Sigmoid colon (tissue), 6 donors: ENCODE measurements at regions not wholly inside any gene's neighbourhood (a gene's known extent, or its start where the extent isn't known, plus 50 kb on each side); places are given as distances from the start of the nearest gene placed in this dataset.

Source experiments
- DNase-seq: peaks from one replicate; pipeline ENCODE4 v3.0.0-alpha.2; 2019
- H3K27ac ChIP-seq, 4 donors: fragments of 200-600 bp; sonication (generic); one replicate each; pipeline ENCODE4 v1.5.1; 2016 to 2019; ENCODE audit warnings: mild to moderate bottlenecking in 1 of 4
- H3K27me3 ChIP-seq, 3 donors: fragments of 200-600 bp; sonication (generic); one replicate each; pipeline ENCODE4 v1.5.1; 2019; ENCODE audit warnings: mild to moderate bottlenecking in 1 of 3
- H3K36me3 ChIP-seq, 4 donors: fragments of 200-600 bp; sonication (generic); one replicate each; pipeline ENCODE4 v1.5.1; 2016 to 2019
- H3K4me1 ChIP-seq, 4 donors: fragments of 200-600 bp; sonication (generic); one replicate each; pipeline ENCODE4 v1.5.1; 2017 to 2019
- H3K4me3 ChIP-seq, 4 donors: fragments of 200-600 bp; sonication (generic); one replicate each; pipeline ENCODE4 v1.5.1; 2017 to 2019; ENCODE audit warnings: mild to moderate bottlenecking in 2 of 4, moderate library complexity in 1 of 4
- H3K9me3 ChIP-seq, 4 donors: fragments of 200-600 bp in 3 of 4; sonication (generic) in 3 of 4; one replicate each; pipeline versions ENCODE4 v1.5.1 to v1.6.1; 2013 to 2019
- CTCF ChIP-seq, 4 experiments: fragments of 450-650 bp in 3 of 4; fragments of 200-600 bp in 1 of 4; IDR thresholded peaks; one replicate each; pipeline ENCODE4 v1.5.1; 2016 to 2019; ENCODE audit warnings: antibody characterized with exemption in 4 of 4, mild to moderate bottlenecking in 3 of 4, moderate library complexity in 2 of 4
- EP300 ChIP-seq, 4 donors: sonication (generic); formaldehyde crosslinking; IDR thresholded peaks; one replicate each; pipeline ENCODE4 v1.6.1; 2017; ENCODE audit warnings: antibody characterized with exemption in 4 of 4
- POLR2A ChIP-seq, 2 donors: fragments of 450-650 bp; IDR thresholded peaks; one replicate each; pipeline ENCODE4 v1.6.1; 2016; ENCODE audit warnings: antibody characterized with exemption in 2 of 2, mild to moderate bottlenecking in 2 of 2, moderate library complexity in 2 of 2
- POLR2AphosphoS5 ChIP-seq, 4 donors: sonication (generic); formaldehyde crosslinking; IDR thresholded peaks; one replicate each; pipeline ENCODE4 v1.6.1; 2017; ENCODE audit warnings: antibody characterized with exemption in 4 of 4
- WGBS, 2 donors: extraction: QIAGEN DNeasy Blood & Tissue Kit; methylation state at CpG; one replicate each; pipeline ENCODE4 v1.1.7; 2013; 5-methylcytosine and 5-hydroxymethylcytosine counted together
- intact Hi-C: fragments of 100-400 bp; cut with DNase I; formaldehyde crosslinking; loops from one replicate; pipeline ENCODE4 v1.15.1; 2023
- donor health status: healthy with polysubstance abuse.
- donor health status: healthy.

GRCh38 chr9:13009871-13010270 lies 235.1 kb downstream of the LURAP1L start:
- intact Hi-C loops: no loop called here

GRCh38 chr9:13013991-13014883 lies 239.4 kb downstream of the LURAP1L start:
- TF ChIP-seq POLR2A (IDR thresholded peaks at IDR 0.05): no peak
- TF ChIP-seq EP300 (IDR thresholded peaks at IDR 0.05): no peak
- no peak for TF ChIP-seq CTCF (IDR thresholded peaks at IDR 0.05)
- no peak for TF ChIP-seq POLR2AphosphoS5 (IDR thresholded peaks at IDR 0.05)
- WGBS, 2 donors: 6 to 53% methylated on average over 2 of the region's 2 CpGs
- Histone ChIP-seq H3K4me3 (no peak overlapping the region), H3K27ac (no peak overlapping the region), H3K27me3 (no peaks in the 10 kb centered on the region), H3K36me3 (no peaks in the 10 kb centered on the region), H3K9me3 (no peaks in the 10 kb centered on the region), H3K4me1 (no peaks in the 10 kb centered on the region)
- no peak for DNase-seq
- intact Hi-C loops: no loop called here

More at GRCh38 chr9:13009871-13010270, 235.1 kb downstream of the LURAP1L start:
- Histone ChIP-seq H3K27ac (no peak overlapping the region), H3K4me3 (no peak overlapping the region), H3K4me1 (no peaks in the 10 kb centered on the region), H3K9me3 (no peaks in the 10 kb centered on the region), H3K27me3 (no peaks in the 10 kb centered on the region), H3K36me3 (no peaks in the 10 kb centered on the region)
- DNase-seq: no peak
- TF ChIP-seq CTCF (IDR thresholded peaks at IDR 0.05) (no peak), EP300 (IDR thresholded peaks at IDR 0.05) (no peak), POLR2AphosphoS5 (IDR thresholded peaks at IDR 0.05) (no peak), POLR2A (IDR thresholded peaks at IDR 0.05) (no peak)
- 92 to 96% methylated on average over 2 of the region's 2 CpGs for WGBS, 2 donors

GRCh38 chr9:13017260-13017659 lies 242.4 kb downstream of the LURAP1L start:
- H3K4me3 ChIP-seq: no peak overlapping the region
- no peaks in the 10 kb centered on the region for H3K9me3 ChIP-seq
- no peaks in the 10 kb centered on the region for H3K27me3 ChIP-seq
- no peaks in the 10 kb centered on the region for H3K36me3 ChIP-seq
- intact Hi-C loops: no loop called here
- no peak overlapping the region for H3K27ac ChIP-seq
- no peaks in the 10 kb centered on the region for H3K4me1 ChIP-seq
- TF ChIP-seq EP300 (IDR thresholded peaks at IDR 0.05): no peak
- no peak for DNase-seq

- Histone ChIP-seq H3K4me1 (no peaks in the 10 kb centered on the region), H3K9me3 (no peaks in the 10 kb centered on the region), H3K36me3 (no peaks in the 10 kb centered on the region), H3K4me3 (no peak overlapping the region), H3K27ac (peak overlapping the region in 1 of 4 donors; percentile 15), H3K27me3 (no peaks in the 10 kb centered on the region)
- intact Hi-C loops: no loop called here
- 66 to 70% methylated on average over 5 of the region's 5 CpGs for WGBS, 2 donors
- TF ChIP-seq POLR2A (IDR thresholded peaks at IDR 0.05) (no peak), CTCF (IDR thresholded peaks at IDR 0.05) (no peak), POLR2AphosphoS5 (IDR thresholded peaks at IDR 0.05) (no peak), EP300 (IDR thresholded peaks at IDR 0.05) (no peak)
- no peak for DNase-seq
Measured at GRCh38 chr9:13020146-13021040, 245.6 kb downstream of the LURAP1L start.

- no peak overlapping the region for H3K27ac ChIP-seq
- 87 to 90% methylated on average over 1 of the region's 1 CpG for WGBS, 2 donors
- H3K36me3 ChIP-seq: no peaks in the 10 kb centered on the region
- no peak overlapping the region for H3K4me3 ChIP-seq
- H3K9me3 ChIP-seq: no peaks in the 10 kb centered on the region
- H3K4me1 ChIP-seq: no peaks in the 10 kb centered on the region
- intact Hi-C loops: no loop called here
- DNase-seq: no peak
- no peak for TF ChIP-seq POLR2AphosphoS5 (IDR thresholded peaks at IDR 0.05)
- H3K27me3 ChIP-seq: no peaks in the 10 kb centered on the region
Measured at GRCh38 chr9:13022756-13023155, 247.9 kb downstream of the LURAP1L start.
